ENCODE measurements at regions not wholly inside any gene's neighbourhood (a gene's known extent, or its start where the extent isn't known, plus 50 kb on each side); places are given as distances from the start of the nearest gene placed in this dataset.

DNA sequence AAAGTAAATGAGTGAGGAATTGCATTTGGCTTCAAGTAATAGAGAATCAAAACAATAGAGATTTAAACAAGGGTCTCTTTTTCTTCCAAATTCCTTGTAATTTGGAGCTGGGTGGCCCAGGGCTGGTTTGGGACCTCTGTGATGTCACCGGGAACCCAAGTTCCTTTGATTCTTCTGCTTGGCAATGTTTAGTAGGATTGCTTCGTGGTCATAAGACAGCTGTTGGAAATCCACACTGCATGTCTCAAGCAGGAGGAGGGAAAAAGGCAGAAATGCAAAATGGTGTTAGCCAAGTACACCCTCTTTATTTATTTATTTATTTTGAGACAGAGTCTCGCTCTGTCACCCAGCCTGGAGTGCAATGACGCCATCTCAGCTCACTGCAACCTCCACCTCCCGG, 72.6 kb upstream of the IL12B start:
- Histone ChIP-seq H3K4me1 (ENCODE audit: insufficient read depth, low read length) (no peaks in the 10 kb centered on the region), H3K4me3 (ENCODE audit: insufficient read depth, low read length) (no peak overlapping the region), H3K27ac (ENCODE audit: low read depth, low read length) (no peak overlapping the region), H3K27me3 (ENCODE audit: insufficient read depth, low read length) (peaks cover 5% of the 10 kb centered on the region), H3K79me2 (ENCODE audit: insufficient read depth, low read length) (no peaks in the 10 kb centered on the region), H4K20me1 (ENCODE audit: insufficient read depth, low read length) (no peaks in the 10 kb centered on the region), H3K36me3 (ENCODE audit: insufficient read depth, low read length) (no peaks in the 10 kb centered on the region), H3K9me3 (ENCODE audit: low read depth, low read length) (no peaks in the 10 kb centered on the region), H3K4me2 (ENCODE audit: insufficient read depth, low read length) (no peak overlapping the region), H2AFZ (ENCODE audit: low read length) (no peak overlapping the region)
- DNase-seq (ENCODE audit: insufficient read length, low spot score, missing footprints): no peak
- TF ChIP-seq, protein P1, sequence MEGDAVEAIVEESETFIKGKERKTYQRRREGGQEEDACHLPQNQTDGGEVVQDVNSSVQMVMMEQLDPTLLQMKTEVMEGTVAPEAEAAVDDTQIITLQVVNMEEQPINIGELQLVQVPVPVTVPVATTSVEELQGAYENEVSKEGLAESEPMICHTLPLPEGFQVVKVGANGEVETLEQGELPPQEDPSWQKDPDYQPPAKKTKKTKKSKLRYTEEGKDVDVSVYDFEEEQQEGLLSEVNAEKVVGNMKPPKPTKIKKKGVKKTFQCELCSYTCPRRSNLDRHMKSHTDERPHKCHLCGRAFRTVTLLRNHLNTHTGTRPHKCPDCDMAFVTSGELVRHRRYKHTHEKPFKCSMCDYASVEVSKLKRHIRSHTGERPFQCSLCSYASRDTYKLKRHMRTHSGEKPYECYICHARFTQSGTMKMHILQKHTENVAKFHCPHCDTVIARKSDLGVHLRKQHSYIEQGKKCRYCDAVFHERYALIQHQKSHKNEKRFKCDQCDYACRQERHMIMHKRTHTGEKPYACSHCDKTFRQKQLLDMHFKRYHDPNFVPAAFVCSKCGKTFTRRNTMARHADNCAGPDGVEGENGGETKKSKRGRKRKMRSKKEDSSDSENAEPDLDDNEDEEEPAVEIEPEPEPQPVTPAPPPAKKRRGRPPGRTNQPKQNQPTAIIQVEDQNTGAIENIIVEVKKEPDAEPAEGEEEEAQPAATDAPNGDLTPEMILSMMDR (IDR thresholded peaks at IDR 0.05; ENCODE audit: extremely low read depth, low read depth, low read length): no peak

DNA sequence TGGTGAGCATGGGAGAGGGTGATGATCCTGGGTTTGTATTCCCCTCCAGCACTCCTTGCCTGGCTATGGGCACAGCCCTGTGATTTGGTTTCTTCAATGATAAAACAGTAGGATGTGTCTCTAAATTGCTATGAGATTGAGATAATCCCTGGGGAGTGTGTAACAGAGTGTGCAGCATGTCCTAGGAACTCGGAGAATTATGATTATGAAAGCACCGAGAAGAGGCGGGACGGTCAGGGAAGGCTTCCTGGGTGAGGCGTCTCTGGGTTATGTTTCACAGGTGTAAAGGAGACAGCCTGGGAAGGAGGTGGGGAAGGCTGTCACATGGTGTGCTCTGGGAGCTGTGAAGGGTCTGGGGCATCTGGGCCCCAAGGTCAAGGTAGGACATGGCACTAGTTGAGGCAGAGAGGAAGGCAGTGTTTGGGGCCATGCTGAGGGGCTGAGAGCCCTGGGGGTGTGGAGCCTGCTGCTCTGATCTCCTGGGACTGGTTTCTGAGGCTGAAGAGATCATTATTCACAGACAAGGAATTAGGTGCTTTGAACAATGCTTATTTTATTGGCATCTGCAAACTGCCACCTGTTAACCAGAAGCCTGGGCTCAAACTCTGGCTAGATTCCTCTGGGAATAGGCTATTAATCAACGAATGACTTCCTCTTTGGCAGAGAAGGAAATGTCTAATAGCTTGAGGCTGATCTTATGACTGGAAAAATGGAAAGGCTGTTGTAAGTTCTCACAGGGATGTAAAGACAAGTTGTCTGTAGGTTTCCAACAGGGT, 73.8 kb upstream of the IL12B start:
- no peak overlapping the region for H2AFZ ChIP-seq (ENCODE audit: low read length)
- H3K4me1 ChIP-seq (ENCODE audit: insufficient read depth, low read length): no peaks in the 10 kb centered on the region
- TF ChIP-seq, protein P1 (IDR thresholded peaks at IDR 0.05; ENCODE audit: extremely low read depth, low read depth, low read length): no peak
- no peaks in the 10 kb centered on the region for H4K20me1 ChIP-seq (ENCODE audit: insufficient read depth, low read length)
- H3K27me3 ChIP-seq (ENCODE audit: insufficient read depth, low read length): peaks cover 5% of the 10 kb centered on the region
- no peak overlapping the region for H3K4me2 ChIP-seq (ENCODE audit: insufficient read depth, low read length)
- no peaks in the 10 kb centered on the region for H3K36me3 ChIP-seq (ENCODE audit: insufficient read depth, low read length)
- no peaks in the 10 kb centered on the region for H3K79me2 ChIP-seq (ENCODE audit: insufficient read depth, low read length)
- no peak for DNase-seq (ENCODE audit: insufficient read length, low spot score, missing footprints)
- no peaks in the 10 kb centered on the region for H3K9me3 ChIP-seq (ENCODE audit: low read depth, low read length)
- H3K4me3 ChIP-seq (ENCODE audit: insufficient read depth, low read length): no peak overlapping the region
- no peak overlapping the region for H3K27ac ChIP-seq (ENCODE audit: low read depth, low read length)

DNA sequence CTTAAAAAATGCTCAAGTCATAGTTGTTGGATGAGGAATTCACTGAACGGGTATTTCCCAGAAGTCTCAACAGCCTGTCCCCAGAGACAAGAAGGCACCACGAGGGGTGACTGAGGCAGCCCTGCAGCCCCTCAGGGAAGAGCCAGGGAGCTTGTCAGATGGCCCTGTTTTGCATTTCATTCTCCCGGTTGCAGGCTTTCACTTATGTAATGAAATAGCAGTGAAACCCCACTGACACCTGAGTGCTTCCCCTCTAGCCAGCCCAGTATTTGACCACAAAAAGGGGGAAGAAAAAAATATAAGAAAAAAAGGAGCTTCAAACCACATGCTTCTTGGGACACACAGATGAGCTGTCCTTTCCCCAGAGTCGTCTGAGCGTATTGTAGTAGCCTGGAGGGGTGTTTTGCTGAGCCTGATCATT, 75.3 kb upstream of the IL12B start:
- H3K9me3 ChIP-seq (ENCODE audit: low read depth, low read length): no peaks in the 10 kb centered on the region
- no peaks in the 10 kb centered on the region for H3K36me3 ChIP-seq (ENCODE audit: insufficient read depth, low read length)
- no peak overlapping the region for H3K4me2 ChIP-seq (ENCODE audit: insufficient read depth, low read length)
- no peak overlapping the region for H2AFZ ChIP-seq (ENCODE audit: low read length)
- no peaks in the 10 kb centered on the region for H3K4me1 ChIP-seq (ENCODE audit: insufficient read depth, low read length)
- DNase-seq (ENCODE audit: insufficient read length, low spot score, missing footprints): no peak
- H3K27me3 ChIP-seq (ENCODE audit: insufficient read depth, low read length): no peaks in the 10 kb centered on the region
- H3K79me2 ChIP-seq (ENCODE audit: insufficient read depth, low read length): no peaks in the 10 kb centered on the region
- H3K4me3 ChIP-seq (ENCODE audit: insufficient read depth, low read length): no peak overlapping the region
- H3K27ac ChIP-seq (ENCODE audit: low read depth, low read length): no peak overlapping the region
- H4K20me1 ChIP-seq (ENCODE audit: insufficient read depth, low read length): no peaks in the 10 kb centered on the region
- TF ChIP-seq, protein P1 (IDR thresholded peaks at IDR 0.05; ENCODE audit: extremely low read depth, low read depth, low read length): no peak

DNA sequence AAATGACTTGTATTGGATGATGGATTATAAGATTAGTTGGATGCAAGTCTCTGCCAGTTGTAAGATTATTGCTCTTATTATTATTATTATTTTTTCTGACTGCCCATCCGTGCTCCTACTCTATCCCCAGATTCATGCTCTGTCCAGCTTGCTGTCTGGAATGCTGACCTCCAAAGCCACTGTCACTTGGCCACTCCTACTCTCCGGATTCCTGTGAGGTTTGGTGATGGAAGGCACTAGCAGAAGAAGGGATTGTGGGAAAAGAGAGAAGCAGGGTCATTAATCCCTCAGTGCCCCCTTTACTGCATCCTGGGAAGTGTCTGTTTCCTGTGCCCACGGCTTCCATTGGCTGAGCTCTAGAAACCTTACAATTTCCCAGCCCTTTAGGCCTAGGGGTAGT, 76.3 kb upstream of the IL12B start:
- no peaks in the 10 kb centered on the region for H3K36me3 ChIP-seq (ENCODE audit: insufficient read depth, low read length)

More for the DNA sequence above, 76.3 kb upstream of the IL12B start:
- no peaks in the 10 kb centered on the region for H3K4me1 ChIP-seq (ENCODE audit: insufficient read depth, low read length)
- no peaks in the 10 kb centered on the region for H3K9me3 ChIP-seq (ENCODE audit: low read depth, low read length)
- no peak for DNase-seq (ENCODE audit: insufficient read length, low spot score, missing footprints)
- TF ChIP-seq, protein P1 (IDR thresholded peaks at IDR 0.05; ENCODE audit: extremely low read depth, low read depth, low read length): no peak
- no peak overlapping the region for H2AFZ ChIP-seq (ENCODE audit: low read length)
- H3K27me3 ChIP-seq (ENCODE audit: insufficient read depth, low read length): no peaks in the 10 kb centered on the region
- no peaks in the 10 kb centered on the region for H4K20me1 ChIP-seq (ENCODE audit: insufficient read depth, low read length)
- no peaks in the 10 kb centered on the region for H3K79me2 ChIP-seq (ENCODE audit: insufficient read depth, low read length)
- H3K4me3 ChIP-seq (ENCODE audit: insufficient read depth, low read length): no peak overlapping the region
- no peak overlapping the region for H3K27ac ChIP-seq (ENCODE audit: low read depth, low read length)
- H3K4me2 ChIP-seq (ENCODE audit: insufficient read depth, low read length): no peak overlapping the region

Data from osteoblast (primary cell).